ENCODE measurements at regions not wholly inside any gene's neighbourhood (a gene's known extent, or its start where the extent isn't known, plus 50 kb on each side); places are given as distances from the start of the nearest gene placed in this dataset.
"Not testable (repeated sequence)": the region's sequence is repeated elsewhere in the genome, so short reads cannot be mapped to it uniquely, and the experiment has no call there.

- DNase-seq (ENCODE audit: low read depth, low spot score), result no peak
Measured at GRCh38 chr12:89834676-89835075, 126.0 kb upstream of the ATP2B1 start.

DNA sequence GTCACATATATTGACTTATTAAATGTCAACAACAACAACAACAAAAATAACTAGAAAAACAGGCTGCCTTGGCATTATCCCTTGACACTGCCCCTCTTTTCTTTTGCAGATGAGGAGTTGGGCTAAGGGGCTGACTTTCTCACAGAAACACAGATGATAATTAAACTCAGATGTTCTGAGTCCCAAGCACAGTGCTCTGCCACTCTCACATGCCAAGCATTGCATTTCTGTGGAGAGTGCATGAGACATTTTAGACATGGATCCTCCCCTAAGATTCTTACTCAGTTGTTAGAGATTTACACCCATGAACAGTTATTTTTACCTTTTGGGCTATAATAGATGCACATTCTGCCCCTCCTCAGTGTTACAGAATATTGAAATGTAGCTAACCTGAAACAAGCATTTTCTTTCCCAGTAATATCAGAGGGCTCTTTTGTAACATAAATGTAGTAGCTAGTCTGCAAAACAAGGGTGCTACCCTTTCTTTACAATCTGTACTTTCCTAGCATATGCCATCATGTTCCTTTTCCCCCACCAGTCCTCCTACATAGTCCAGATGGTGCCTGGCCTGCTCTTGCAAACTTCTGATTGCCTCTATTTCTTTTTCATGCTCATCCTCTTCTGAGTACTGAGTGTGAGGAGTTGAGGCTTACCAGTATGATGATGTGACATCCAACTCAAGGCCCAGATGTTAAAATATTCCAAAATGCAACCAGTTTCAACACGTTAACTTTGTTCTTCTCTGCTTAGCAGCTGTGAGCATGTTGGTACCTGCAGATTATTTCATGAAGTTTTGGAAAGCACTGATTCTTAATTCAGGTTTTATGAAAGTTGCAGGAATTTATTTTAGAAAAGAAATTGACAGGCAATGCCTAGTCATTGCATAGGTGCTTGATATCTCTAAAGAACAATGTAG is 125.0 kb upstream of the ATP2B1 start:
- no peak for DNase-seq (ENCODE audit: low read depth, low spot score)

- DNase-seq (ENCODE audit: low read depth, low spot score), result no peak
Measured at GRCh38 chr12:89832336-89832735, 123.7 kb upstream of the ATP2B1 start.

DNA sequence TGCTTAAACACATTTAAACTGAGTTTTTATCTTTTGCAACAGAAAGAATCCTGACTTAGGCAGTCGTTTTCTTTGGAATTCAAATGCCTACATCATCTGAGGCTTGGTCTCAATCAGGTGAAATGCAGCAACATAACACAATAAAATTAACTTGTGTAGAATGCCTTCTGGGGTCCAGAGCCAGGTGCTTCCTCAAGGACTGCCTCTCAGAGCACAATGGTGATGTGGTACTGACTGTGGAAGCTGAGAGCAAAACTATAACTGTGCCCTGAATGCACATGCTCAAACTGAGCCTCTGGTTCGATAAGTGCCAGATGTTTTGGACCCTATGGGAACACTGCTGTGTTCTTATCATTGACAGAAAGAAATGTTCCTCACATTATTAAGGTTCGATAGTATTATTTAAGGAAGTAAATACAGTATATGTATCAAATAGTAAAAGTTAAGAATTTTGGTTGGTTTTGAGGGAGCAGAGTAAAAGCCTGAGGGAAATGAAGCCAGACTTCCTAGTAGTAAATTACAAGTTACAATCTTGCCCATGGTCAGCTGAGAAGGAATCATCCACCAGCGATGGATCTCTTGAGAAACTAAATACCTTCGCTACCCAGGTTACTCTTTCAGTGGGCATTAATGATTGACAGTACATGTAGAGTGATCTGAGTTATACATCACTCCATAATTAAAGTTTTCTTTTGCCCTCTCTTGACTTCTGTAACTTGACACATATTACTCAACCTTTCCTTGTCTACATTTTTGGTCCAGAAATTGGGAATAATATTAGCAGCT is 122.9 kb upstream of the ATP2B1 start:
- no peak for DNase-seq (ENCODE audit: low read depth, low spot score)

- DNase-seq (ENCODE audit: low read depth, low spot score), result no peak
Measured at GRCh38 chr12:89829434-89829975, 120.9 kb upstream of the ATP2B1 start.

DNA sequence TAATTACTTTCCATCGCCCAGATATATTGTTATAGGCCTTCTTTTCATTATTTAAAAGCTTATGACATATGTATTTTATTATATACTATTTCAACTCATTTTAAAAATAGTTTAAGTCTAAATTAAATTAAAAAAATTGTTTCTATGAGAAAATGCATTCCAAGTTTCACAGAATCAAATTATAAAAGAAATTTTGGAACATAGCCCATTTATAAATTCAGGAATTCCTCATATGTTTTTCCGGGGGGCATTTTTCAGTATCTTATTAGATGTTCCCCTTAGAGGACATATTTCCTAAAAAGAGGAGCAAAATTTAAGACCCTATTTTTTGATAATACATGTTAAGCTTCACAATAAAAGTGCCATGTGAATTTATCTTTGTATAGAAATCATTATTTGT is 119.9 kb upstream of the ATP2B1 start:
- no peak for DNase-seq (ENCODE audit: low read depth, low spot score)

- DNase-seq (ENCODE audit: low read depth, low spot score), result no peak
Measured at GRCh38 chr12:89827592-89827991, 119.0 kb upstream of the ATP2B1 start.

- no peak for DNase-seq (ENCODE audit: low read depth, low spot score)
Measured at GRCh38 chr12:89826468-89826867, 117.8 kb upstream of the ATP2B1 start.

- peak; percentile 2 for DNase-seq (ENCODE audit: low read depth, low spot score)
Measured at GRCh38 chr12:89825591-89826449, 117.2 kb upstream of the ATP2B1 start.

GRCh38 chr12:89824822-89825221 is 116.2 kb upstream of the ATP2B1 start:
- DNase-seq (ENCODE audit: low read depth, low spot score), result no peak

- not testable (repeated sequence) for DNase-seq (ENCODE audit: low read depth, low spot score)
Measured at GRCh38 chr12:89822992-89823391, 114.4 kb upstream of the ATP2B1 start.

GRCh38 chr12:89821896-89822295 is 113.3 kb upstream of the ATP2B1 start:
- no peak for DNase-seq (ENCODE audit: low read depth, low spot score)

DNA sequence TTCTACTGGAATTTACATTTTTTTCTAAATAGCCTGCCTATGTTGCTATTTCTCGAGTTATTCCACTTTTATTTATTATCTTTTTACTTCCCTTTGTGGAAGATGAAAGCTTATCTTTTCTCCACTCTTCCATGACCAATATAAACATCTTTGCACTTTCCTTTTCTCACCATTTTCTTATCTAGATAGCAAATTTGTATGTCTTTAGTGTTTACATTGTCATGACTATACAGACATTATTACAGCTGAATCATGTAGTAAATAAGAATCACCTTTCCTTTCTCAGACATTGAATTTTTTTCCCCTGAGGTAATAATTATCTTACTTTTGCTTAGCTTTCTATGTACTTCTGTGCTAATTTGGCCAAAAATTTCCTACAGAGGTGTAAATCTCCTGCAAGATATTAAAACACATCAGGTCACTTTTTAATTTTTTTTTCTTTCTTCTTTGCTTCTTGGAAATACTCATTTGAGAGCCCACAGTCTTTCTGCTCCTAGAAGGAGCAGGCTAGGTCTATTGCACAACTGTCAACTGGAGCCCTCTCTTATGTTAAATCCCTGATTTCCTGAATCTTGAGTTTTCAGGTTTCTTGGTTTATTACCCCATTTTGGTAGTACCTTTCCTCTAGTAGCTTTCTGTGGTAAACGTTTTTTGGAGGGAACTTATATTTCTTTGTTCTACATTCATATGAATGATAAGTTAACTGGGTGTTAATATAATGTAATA is 109.0 kb upstream of the ATP2B1 start:
- no peak for DNase-seq (ENCODE audit: low read depth, low spot score)

- DNase-seq (ENCODE audit: low read depth, low spot score), result no peak
Measured at GRCh38 chr12:89815225-89815624, 106.6 kb upstream of the ATP2B1 start.

GRCh38 chr12:89803412-89803811 is 94.8 kb upstream of the ATP2B1 start:
- DNase-seq (ENCODE audit: low read depth, low spot score), result no peak

- DNase-seq (ENCODE audit: low read depth, low spot score), result no peak
Measured at GRCh38 chr12:89801284-89801683, 92.6 kb upstream of the ATP2B1 start.

DNA sequence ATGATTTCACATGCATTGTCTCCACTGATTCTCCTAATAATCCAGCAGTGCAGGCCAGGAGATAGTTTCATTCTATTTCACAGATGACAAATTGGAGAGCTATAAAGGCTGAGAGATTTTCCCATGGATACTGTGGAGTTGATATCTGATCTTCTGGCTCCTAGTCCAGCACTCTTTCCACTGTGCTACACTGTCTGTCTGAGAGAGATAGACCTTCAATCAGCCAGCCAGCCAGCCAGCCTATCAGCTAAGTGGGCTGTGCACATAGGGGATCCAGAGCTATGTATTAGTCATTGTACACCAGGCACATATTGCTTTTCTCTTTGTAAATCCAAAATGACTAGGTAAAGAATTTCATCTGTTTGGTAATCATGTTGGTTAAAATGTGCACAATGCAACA is 91.8 kb upstream of the ATP2B1 start:
- no peak for DNase-seq (ENCODE audit: low read depth, low spot score)

- no peak for DNase-seq (ENCODE audit: low read depth, low spot score)
Measured at GRCh38 chr12:89799316-89799715, 90.7 kb upstream of the ATP2B1 start.

DNA sequence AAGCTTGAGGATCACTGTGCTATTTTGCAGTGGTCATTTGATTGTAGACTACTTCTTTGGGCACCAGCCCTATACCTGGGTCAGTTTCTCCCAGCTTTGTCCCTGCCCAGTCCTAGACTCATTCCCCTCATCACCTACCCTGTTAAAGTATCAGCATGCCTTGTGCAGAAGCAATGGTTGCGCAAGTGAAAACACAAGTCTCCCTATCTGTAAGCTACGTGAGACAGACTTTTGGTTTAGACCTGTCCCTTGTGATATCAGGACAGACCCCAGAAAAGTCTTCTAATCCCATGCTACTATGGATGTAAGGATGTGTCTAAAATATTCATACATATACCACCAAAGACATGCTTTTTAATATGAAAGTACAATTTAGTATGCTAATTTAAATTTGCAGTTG is 88.8 kb upstream of the ATP2B1 start:
- no peak for DNase-seq (ENCODE audit: low read depth, low spot score)

DNA sequence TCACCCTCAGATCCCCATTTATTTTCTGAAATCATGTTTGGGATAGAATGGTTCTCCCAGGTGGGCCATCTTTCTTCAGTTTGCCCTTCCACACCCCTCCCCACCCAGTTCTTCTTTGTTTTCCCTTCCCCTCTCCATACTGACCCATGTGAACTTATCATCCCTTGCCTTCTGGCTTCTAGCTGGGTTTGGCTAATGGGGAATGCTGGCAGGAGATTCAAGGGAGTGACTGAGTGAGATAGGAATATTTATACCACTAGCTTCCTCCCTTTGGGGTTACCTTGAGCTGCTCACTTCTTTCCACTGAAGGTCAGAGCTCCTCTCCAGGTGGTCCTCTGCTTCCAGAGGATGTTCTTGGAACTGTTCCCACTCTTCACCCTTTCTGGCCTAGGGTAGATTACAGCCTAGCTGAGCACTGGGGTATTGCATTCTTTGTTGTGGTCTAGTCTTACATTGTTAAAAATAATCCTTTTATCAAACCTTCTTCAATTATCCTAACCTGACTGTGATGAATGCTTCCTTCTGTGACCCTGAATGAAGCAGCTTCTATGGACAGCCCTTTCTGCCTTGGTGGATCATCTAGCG is 88.3 kb upstream of the ATP2B1 start:
- DNase-seq (ENCODE audit: low read depth, low spot score), result no peak
